Thymus (tissue), 11 donors: ENCODE measurements at regions not wholly inside any gene's neighbourhood (a gene's known extent, or its start where the extent isn't known, plus 50 kb on each side); places are given as distances from the start of the nearest gene placed in this dataset.

Source experiments
- DNase-seq, 9 donors: peaks; one replicate each; pipeline ENCODE4 v3.0.0-alpha.2; 2013; ENCODE audit warnings: low spot score in 9 of 9, low read depth in 6 of 9, missing footprints in 1 of 9
- H3K27ac ChIP-seq, 2 donors: one replicate each; pipeline ENCODE4 v1.5.1; 2013; ENCODE audit warnings: control low read depth in 1 of 2, low read depth in 1 of 2, low read length in 1 of 2, mild to moderate bottlenecking in 1 of 2, moderate library complexity in 1 of 2
- H3K27me3 ChIP-seq, 2 donors: one replicate each; pipeline ENCODE4 v1.5.1; 2013; ENCODE audit warnings: low read length in 1 of 2; ENCODE audit not compliant: control insufficient read depth in 2 of 2, insufficient read depth in 1 of 2
- H3K36me3 ChIP-seq, 2 donors: one replicate each; pipeline ENCODE4 v1.5.1; 2013; ENCODE audit warnings: low read length in 1 of 2, mild to moderate bottlenecking in 1 of 2, moderate library complexity in 1 of 2; ENCODE audit not compliant: control insufficient read depth in 2 of 2, insufficient read depth in 2 of 2
- H3K4me1 ChIP-seq, 2 donors: one replicate each; pipeline ENCODE4 v1.5.1; 2013; ENCODE audit warnings: low read length in 2 of 2; ENCODE audit not compliant: control insufficient read depth in 2 of 2, insufficient read depth in 2 of 2
- H3K4me3 ChIP-seq, 2 donors: one replicate each; pipeline ENCODE4 v1.5.1; 2013; ENCODE audit warnings: low read length in 2 of 2, control low read depth in 1 of 2, mild to moderate bottlenecking in 1 of 2
- H3K9me3 ChIP-seq, 2 donors: one replicate each; pipeline ENCODE4 v1.5.1; 2013; ENCODE audit warnings: low read length in 1 of 2, mild to moderate bottlenecking in 1 of 2; ENCODE audit not compliant: control insufficient read depth in 2 of 2, insufficient read depth in 1 of 2
- WGBS: extraction: QIAGEN DNeasy Blood & Tissue Kit; methylation state at CpG from one replicate; pipeline ENCODE4 v1.1.7; 2013; 5-methylcytosine and 5-hydroxymethylcytosine counted together
- donor health status: healthy.

DNA sequence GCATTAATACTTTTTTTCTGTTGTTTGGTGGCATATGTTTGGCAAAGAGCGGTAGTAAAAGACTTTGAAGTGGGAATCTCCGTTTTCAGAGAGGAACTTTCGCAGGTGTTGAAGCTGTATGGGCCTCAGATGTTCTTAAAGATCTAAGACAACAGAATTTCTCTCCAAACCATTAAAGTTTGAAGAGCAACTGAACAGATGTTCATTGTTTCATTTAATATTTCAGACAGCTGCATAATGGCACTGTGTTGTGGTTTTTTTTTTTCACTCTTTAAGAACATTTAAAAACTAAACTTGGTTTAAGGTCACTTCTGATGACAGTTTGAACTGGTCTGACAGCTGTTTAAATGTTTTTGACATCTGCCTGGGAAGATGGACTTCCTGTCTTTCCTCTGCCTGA, 882.7 kb upstream of the PCDH10 start:
- 7% methylated on average over 3 of the region's 3 CpGs for WGBS
- peak; percentile 28 to 89 (median 68) for DNase-seq
- Histone ChIP-seq H3K27ac (peak overlapping the region in 1 of 2 donors; percentile 77), H3K9me3 (peaks cover 0 to 2% of the 10 kb centered on the region in 2 donors), H3K4me1 (peaks cover 5 to 8% of the 10 kb centered on the region in 2 donors), H3K36me3 (peaks cover 0 to 4% of the 10 kb centered on the region in 2 donors), H3K4me3 (no peak overlapping the region), H3K27me3 (no peaks in the 10 kb centered on the region)

DNA sequence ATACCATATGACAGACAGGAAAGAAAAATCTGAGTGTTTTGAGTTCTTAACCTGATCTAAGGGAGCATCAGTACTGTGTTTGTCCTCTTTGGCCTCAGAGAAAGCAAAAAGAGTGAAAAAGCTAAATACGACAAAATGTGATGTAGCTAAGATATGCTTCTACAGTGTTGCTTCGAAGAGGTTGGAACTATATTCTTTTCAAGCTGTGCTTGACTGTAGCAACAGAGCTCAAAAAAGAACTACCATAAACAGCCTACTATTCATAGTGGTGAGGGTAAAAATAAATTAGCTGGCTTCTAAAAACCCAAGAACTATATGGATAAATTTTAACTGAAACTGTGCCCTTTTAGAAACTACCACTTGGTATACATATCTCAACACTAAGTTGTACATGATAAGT, 881.8 kb upstream of the PCDH10 start:
- DNase-seq, result peak in 1 of 9 donors; percentile 41
- Histone ChIP-seq H3K27ac (peak overlapping the region in 1 of 2 donors; percentile 77), H3K4me1 (peaks cover 5 to 8% of the 10 kb centered on the region in 2 donors), H3K36me3 (peaks cover 0 to 4% of the 10 kb centered on the region in 2 donors), H3K9me3 (peaks cover 0 to 2% of the 10 kb centered on the region in 2 donors), H3K4me3 (no peak overlapping the region), H3K27me3 (no peaks in the 10 kb centered on the region)
- WGBS, result 95% methylated on average over 2 of the region's 2 CpGs

GRCh38 chr4:132269303-132269990, 879.6 kb upstream of the PCDH10 start:
- Histone ChIP-seq H3K27ac (no peak overlapping the region), H3K27me3 (no peaks in the 10 kb centered on the region), H3K4me1 (peaks cover 4 to 5% of the 10 kb centered on the region in 2 donors), H3K9me3 (peaks cover 0 to 2% of the 10 kb centered on the region in 2 donors), H3K4me3 (no peak overlapping the region), H3K36me3 (peaks cover 0 to 4% of the 10 kb centered on the region in 2 donors)
- DNase-seq, result no peak
- 96% methylated on average over 5 of the region's 5 CpGs for WGBS

GRCh38 chr4:132275583-132276121, 873.4 kb upstream of the PCDH10 start:
- 38% methylated on average over 1 of the region's 1 CpG for WGBS
- Histone ChIP-seq H3K4me1 (no peaks in the 10 kb centered on the region), H3K4me3 (no peak overlapping the region), H3K27me3 (no peaks in the 10 kb centered on the region), H3K36me3 (no peaks in the 10 kb centered on the region), H3K9me3 (no peaks in the 10 kb centered on the region), H3K27ac (no peak overlapping the region)
- no peak for DNase-seq

GRCh38 chr4:132276185-132276584, 872.9 kb upstream of the PCDH10 start:
- no peak overlapping the region for H3K27ac ChIP-seq
- H3K36me3 ChIP-seq, result no peaks in the 10 kb centered on the region
- no peaks in the 10 kb centered on the region for H3K9me3 ChIP-seq
- no peak for DNase-seq
- H3K4me3 ChIP-seq, result no peak overlapping the region
- no peaks in the 10 kb centered on the region for H3K4me1 ChIP-seq
- WGBS, result 98% methylated on average over 4 of the region's 4 CpGs
- no peaks in the 10 kb centered on the region for H3K27me3 ChIP-seq

GRCh38 chr4:132276989-132277388, 872.1 kb upstream of the PCDH10 start:
- WGBS, result 98% methylated on average over 2 of the region's 2 CpGs
- no peak overlapping the region for H3K27ac ChIP-seq
- no peaks in the 10 kb centered on the region for H3K36me3 ChIP-seq
- no peaks in the 10 kb centered on the region for H3K27me3 ChIP-seq
- H3K4me1 ChIP-seq, result no peaks in the 10 kb centered on the region
- no peak for DNase-seq
- no peak overlapping the region for H3K4me3 ChIP-seq
- no peaks in the 10 kb centered on the region for H3K9me3 ChIP-seq

DNA sequence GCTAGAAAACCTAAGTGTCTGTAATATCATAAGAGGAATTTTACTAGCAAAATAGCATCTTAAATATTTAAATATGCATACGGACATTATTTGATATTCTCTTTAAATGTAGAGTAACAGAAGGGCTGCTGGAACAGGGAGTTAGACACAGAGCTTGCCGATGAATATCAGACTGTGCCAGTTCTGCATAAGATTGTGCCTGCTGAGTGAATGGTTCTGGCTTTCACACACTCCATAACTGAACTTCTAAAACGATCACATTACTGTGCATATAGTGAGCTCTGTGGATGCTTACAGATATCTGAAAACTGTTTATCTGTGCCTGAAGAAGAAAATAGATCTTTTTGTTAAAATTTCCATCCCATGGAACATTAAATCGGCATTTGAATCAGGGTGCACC, 867.4 kb upstream of the PCDH10 start:
- H3K27ac ChIP-seq, result no peak overlapping the region
- no peaks in the 10 kb centered on the region for H3K4me1 ChIP-seq
- 97% methylated on average over 4 of the region's 4 CpGs for WGBS
- no peak for DNase-seq
- H3K36me3 ChIP-seq, result no peaks in the 10 kb centered on the region
- peaks cover 0 to 8% of the 10 kb centered on the region in 2 donors for H3K9me3 ChIP-seq
- no peak overlapping the region for H3K4me3 ChIP-seq
- no peaks in the 10 kb centered on the region for H3K27me3 ChIP-seq

GRCh38 chr4:132284910-132285426, 864.1 kb upstream of the PCDH10 start:
- no peaks in the 10 kb centered on the region for H3K36me3 ChIP-seq
- WGBS, result 96% methylated on average over 1 of the region's 1 CpG
- no peaks in the 10 kb centered on the region for H3K4me1 ChIP-seq
- H3K27ac ChIP-seq, result no peak overlapping the region
- H3K27me3 ChIP-seq, result no peaks in the 10 kb centered on the region
- DNase-seq, result peak in 1 of 9 donors; percentile 31
- no peak overlapping the region for H3K4me3 ChIP-seq
- peaks cover 0 to 8% of the 10 kb centered on the region in 2 donors for H3K9me3 ChIP-seq

DNA sequence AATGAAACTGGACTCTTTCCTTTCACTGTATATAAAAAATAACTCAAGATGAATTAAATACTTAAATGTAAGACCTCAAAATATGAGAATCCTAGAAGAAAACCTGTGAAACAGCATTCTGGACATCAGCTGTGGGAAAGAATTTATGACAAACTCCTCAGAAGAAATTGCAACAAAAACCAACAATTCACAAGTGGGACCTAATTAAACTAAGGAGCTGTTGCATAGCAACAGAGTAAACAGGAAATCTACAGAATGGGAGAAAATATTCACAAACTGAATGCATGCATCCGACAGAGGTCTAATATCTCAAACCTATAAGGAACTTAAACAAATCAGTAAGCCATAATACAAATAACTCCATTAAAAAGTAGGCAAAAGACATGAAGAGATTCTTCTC, 851.7 kb upstream of the PCDH10 start:
- Histone ChIP-seq H3K27me3 (no peaks in the 10 kb centered on the region), H3K9me3 (no peaks in the 10 kb centered on the region)
- 74% methylated on average over 1 of the region's 1 CpG for WGBS

More for the DNA sequence above, 851.7 kb upstream of the PCDH10 start:
- no peaks in the 10 kb centered on the region for H3K36me3 ChIP-seq
- no peaks in the 10 kb centered on the region for H3K4me1 ChIP-seq
- no peak overlapping the region for H3K27ac ChIP-seq
- no peak overlapping the region for H3K4me3 ChIP-seq
- peak in 1 of 9 donors; percentile 28 for DNase-seq
